HG02759 (cell line): ENCODE measurements at regions not wholly inside any gene's neighbourhood (a gene's known extent, or its start where the extent isn't known, plus 50 kb on each side); places are given as distances from the start of the nearest gene placed in this dataset.

Experiments
- ATAC-seq: cut with Tn5 transposase; IDR thresholded peaks from one replicate; pipeline ENCODE4 v1.9.1; 2021; ENCODE audit warnings: mild to moderate bottlenecking, moderate library complexity; ENCODE audit not compliant: unreplicated experiment

DNA sequence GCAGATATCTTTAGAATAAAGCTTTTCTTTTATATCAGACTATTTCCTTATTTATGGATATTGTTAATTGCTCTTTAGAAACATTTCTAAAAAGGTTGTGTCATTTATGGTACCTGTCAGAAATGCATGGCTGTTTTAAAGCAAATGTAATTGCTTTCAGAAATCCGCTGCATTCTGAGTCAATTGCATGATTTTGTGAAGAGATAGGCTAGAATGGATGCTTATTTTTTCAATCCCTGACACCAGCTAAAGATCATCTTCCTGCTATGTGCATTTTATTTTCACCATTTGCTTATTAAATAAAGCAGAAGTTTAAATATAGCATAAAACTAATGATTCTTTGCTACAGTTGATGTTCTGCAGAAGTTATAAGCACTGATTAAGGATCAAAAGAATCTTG is 170.2 kb upstream of the C9orf72 start:
- no peak for ATAC-seq

- ATAC-seq, result no peak
Measured at GRCh38 chr9:27747450-27747849, 174.2 kb upstream of the C9orf72 start.

DNA sequence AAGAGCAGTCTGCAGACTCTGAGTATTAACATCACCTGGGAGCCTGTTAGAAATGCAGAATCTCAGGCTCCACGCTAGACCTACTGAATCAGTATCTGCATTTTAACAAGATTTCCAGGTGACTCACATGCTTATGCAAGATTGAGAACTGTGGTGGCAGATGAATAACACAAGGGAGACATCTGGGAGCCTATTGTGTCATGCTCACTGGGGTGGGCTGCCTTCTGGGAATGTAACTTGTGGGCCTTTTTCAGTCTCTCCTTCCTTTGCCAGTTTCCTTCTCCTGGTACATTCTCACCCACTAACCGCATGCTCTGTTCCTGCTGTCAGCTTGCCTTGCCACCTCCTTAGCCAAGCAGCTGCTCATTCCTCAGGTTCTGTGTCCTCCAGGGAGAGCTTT is 176.6 kb upstream of the C9orf72 start:
- no peak for ATAC-seq

- no peak for ATAC-seq
Measured at GRCh38 chr9:27750566-27750965, 177.3 kb upstream of the C9orf72 start.

GRCh38 chr9:27752069-27752468 is 178.8 kb upstream of the C9orf72 start:
- no peak for ATAC-seq

DNA sequence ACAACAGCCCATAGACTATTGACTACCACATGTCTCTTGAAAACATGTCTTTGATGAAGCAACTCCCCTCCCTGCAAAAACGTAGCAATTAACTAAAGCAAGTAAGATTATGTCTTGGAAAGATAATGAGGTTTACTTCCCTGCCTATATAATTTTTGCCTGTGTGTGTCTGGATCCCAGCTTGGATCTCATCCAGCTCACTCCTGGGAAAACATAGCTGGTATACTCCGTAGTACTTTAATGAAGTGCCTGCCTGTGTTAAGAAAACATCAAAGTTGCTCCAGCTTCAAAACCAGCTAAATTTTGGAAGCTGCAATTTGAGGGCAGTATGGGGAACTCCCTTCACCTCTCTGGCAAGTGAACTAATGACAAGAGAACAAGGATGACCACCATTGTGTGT is 182.6 kb upstream of the C9orf72 start:
- no peak for ATAC-seq

DNA sequence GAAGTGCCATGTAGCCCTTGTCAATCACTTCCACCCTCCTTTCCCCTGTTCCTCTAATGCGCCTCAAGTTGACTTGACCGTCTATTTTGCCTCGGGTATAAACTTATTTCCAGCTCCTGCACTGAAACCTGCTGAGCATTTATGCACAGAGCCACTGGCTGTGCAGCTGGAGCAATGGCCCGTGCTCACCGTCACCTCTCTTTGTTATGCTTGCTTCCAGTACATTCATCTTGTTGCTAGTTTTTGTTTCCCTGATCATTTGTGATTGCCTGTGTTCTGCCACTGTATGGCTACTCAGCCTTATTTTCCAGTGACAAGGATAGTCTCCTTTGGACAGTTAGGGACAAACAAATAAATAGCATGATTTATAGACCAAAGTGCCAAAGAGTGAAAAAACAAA is 183.1 kb upstream of the C9orf72 start:
- ATAC-seq, result no peak

DNA sequence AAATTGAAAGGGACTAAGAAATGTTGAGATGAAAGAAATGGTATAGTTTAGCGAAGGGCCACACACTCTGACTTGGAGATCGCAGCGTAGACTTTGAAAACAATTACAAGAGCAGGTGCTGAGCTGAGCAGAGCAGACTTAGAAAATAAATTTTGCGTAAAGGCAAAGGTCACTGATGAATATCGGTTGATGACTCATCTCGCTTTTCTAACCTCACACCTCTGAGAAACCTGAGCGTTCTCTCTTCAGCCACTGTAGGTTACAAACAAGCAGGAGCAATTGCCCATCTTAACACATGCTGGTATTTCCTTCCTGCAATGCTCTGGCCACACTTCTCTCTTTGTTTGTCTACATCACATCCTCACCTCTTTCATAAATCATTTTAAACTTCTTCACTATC is 190.6 kb upstream of the C9orf72 start:
- ATAC-seq, result no peak

- ATAC-seq, result no peak
Measured at GRCh38 chr9:27765266-27766072, 192.2 kb upstream of the C9orf72 start.

- no peak for ATAC-seq
Measured at GRCh38 chr9:27766073-27766835, 193.0 kb upstream of the C9orf72 start.

GRCh38 chr9:27768781-27769180 is 195.5 kb upstream of the C9orf72 start:
- ATAC-seq, result no peak

GRCh38 chr9:27770541-27770940 is 197.3 kb upstream of the C9orf72 start:
- ATAC-seq, result no peak

- no peak for ATAC-seq
Measured at GRCh38 chr9:27771803-27772545, 198.7 kb upstream of the C9orf72 start.

GRCh38 chr9:27784847-27785713 is 211.8 kb upstream of the C9orf72 start:
- ATAC-seq, result peak; percentile 68

DNA sequence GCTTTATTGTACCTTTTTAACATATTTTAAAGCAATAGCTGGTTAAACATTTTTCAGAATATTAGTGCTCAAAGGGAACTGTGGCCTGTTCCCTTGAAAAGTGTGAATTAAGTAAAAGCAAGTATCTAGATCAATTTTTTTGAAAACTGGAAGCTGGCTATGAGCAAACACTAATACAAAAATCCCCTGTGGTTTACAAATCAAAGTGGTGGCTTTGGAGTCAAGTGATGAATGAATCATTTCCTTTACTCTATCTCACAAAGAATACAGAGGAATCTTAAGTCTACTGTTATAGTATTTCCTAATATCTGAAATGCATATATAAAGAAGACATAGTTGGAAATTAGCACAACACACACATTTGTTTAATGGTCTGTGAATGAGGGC is 212.4 kb upstream of the C9orf72 start:
- peak; percentile 86 for ATAC-seq

DNA sequence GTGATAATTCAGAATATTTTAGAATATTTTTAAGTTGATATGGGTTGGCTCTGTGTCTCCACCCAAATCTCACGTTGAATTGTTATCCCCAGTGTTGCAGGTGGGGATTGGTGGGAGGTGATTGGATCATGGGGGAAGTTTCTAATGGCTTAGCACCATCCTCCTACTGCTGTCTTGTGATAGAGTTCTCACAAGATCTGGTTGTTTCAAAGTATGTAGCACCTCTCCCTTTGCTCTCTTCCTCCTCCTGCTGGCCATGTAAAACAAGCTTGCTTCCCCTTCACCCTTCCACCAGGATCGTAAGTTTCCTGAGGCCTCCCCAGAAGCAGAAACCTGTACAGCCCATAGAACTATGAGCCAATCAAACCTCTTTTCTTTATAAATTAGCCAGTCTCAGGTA is 214.6 kb upstream of the C9orf72 start:
- ATAC-seq, result no peak

GRCh38 chr9:27791311-27791710 is 218.0 kb upstream of the C9orf72 start:
- no peak for ATAC-seq

GRCh38 chr9:27792971-27793689 is 219.8 kb upstream of the C9orf72 start:
- no peak for ATAC-seq

- ATAC-seq, result no peak
Measured at GRCh38 chr9:27799326-27799725, 226.0 kb upstream of the C9orf72 start.

GRCh38 chr9:27800159-27800558 is 226.9 kb upstream of the C9orf72 start:
- ATAC-seq, result no peak
